ENCODE measurements at regions not wholly inside any gene's neighbourhood (a gene's known extent, or its start where the extent isn't known, plus 50 kb on each side); places are given as distances from the start of the nearest gene placed in this dataset.
"Not testable (repeated sequence)": the region's sequence is repeated elsewhere in the genome, so short reads cannot be mapped to it uniquely, and the experiment has no call there.

DNA sequence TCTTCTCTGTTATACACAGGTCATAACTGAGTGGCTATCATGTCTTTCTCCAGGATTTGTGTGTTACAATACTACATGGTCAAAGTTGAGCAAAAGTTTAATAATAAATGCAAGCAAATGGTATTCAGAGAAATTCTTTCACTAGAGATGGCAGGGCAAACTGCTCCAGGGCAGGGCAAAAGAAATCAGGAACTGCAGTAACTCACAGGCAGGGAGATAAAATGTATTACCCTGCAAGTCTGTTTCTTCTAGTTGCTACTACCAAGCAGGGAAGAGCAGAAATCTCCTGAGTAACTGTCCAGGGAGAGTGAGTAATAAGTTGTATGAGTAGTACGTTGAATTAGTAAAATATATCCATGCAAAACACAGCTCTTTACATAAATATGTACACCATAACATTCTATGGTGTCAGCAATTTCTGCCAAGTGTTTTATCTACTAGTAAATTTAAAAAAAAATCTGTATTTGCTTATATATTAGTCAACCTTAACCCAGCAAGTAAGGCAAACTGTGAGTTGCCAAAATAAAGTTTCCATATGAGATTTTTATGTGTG, 404.1 kb downstream of the ZEB2 start:
- Histone ChIP-seq H3K4me3 (ENCODE audit: low read depth, low read length) (no peak overlapping the region), H3K27me3 (ENCODE audit: control insufficient read depth, insufficient read depth, low read length) (no peaks in the 10 kb centered on the region), H3K36me3 (ENCODE audit: control insufficient read depth, insufficient read depth, low read length) (no peaks in the 10 kb centered on the region)
- TF ChIP-seq, protein P1, sequence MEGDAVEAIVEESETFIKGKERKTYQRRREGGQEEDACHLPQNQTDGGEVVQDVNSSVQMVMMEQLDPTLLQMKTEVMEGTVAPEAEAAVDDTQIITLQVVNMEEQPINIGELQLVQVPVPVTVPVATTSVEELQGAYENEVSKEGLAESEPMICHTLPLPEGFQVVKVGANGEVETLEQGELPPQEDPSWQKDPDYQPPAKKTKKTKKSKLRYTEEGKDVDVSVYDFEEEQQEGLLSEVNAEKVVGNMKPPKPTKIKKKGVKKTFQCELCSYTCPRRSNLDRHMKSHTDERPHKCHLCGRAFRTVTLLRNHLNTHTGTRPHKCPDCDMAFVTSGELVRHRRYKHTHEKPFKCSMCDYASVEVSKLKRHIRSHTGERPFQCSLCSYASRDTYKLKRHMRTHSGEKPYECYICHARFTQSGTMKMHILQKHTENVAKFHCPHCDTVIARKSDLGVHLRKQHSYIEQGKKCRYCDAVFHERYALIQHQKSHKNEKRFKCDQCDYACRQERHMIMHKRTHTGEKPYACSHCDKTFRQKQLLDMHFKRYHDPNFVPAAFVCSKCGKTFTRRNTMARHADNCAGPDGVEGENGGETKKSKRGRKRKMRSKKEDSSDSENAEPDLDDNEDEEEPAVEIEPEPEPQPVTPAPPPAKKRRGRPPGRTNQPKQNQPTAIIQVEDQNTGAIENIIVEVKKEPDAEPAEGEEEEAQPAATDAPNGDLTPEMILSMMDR (IDR thresholded peaks at IDR 0.05; ENCODE audit: insufficient read depth, low read length, poor library complexity, severe bottlenecking), result no peak
- DNase-seq (ENCODE audit: low read depth), result no peak

DNA sequence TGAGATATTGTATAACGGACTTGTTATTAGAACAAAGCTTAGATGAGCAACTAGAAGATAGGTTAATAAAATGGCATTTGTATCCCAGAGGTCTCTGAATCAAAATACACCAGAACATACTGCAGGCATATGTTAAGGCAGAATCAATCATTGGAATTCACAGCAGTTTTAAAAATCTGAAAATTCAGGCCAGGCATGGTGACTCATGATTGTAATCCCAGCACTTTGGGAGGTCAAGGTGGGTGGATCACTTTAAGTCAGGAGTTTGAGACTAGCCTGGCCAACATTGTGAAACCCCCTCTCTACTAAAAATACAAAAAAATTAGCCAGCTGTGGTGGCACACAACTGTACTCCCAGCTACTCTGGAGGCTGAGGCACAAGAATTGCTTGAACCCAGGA, 405.2 kb downstream of the ZEB2 start:
- Histone ChIP-seq H3K36me3 (ENCODE audit: control insufficient read depth, insufficient read depth, low read length) (no peaks in the 10 kb centered on the region), H3K4me3 (ENCODE audit: low read depth, low read length) (no peak overlapping the region)
- DNase-seq (ENCODE audit: low read depth), result no peak

DNA sequence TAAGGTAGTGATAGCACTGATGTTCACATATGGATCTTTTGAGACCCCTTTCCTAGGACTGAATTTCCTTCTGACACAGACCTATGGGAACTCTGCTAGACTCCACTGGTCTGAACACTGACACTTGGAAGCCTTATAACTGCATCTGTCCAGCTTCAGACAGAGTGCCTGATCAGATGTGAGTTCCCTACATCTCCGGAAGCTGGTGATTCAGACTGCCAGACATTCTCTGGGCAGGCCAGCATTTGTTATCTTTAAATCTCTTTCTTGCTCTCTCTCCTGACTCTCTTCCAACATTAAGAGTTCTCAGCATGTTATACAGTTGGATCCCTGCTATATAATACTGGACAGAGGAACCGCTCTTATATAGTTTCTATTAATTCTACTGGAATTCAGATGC, 408.5 kb downstream of the ZEB2 start:
- H3K36me3 ChIP-seq (ENCODE audit: control insufficient read depth, insufficient read depth, low read length), result no peaks in the 10 kb centered on the region
- no peak overlapping the region for H3K4me3 ChIP-seq (ENCODE audit: low read depth, low read length)
- DNase-seq (ENCODE audit: low read depth), result no peak
- H3K27me3 ChIP-seq (ENCODE audit: control insufficient read depth, insufficient read depth, low read length), result no peaks in the 10 kb centered on the region
- TF ChIP-seq, protein P1 (IDR thresholded peaks at IDR 0.05; ENCODE audit: insufficient read depth, low read length, poor library complexity, severe bottlenecking), result no peak

More for the DNA sequence above, 405.2 kb downstream of the ZEB2 start:
- TF ChIP-seq, protein P1 (IDR thresholded peaks at IDR 0.05; ENCODE audit: insufficient read depth, low read length, poor library complexity, severe bottlenecking), result no peak
- H3K27me3 ChIP-seq (ENCODE audit: control insufficient read depth, insufficient read depth, low read length), result no peaks in the 10 kb centered on the region

DNA sequence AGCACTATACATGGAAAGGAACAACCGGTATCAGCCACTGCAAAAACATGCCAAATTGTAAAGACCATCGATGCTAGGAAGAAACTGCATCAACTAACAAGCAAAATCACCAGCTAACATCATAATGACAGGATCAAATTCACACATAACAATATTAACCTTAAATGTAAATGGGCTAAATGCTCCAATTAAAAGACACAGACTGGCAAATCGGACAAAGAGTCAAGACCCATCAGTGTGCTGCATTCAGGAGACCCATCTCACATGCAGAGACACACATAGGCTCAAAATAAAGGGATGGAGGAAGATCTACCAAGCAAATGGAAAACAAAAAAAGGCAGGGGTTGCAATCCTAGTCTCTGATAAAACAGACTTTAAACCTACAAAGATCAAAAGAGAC, 413.8 kb downstream of the ZEB2 start:
- DNase-seq (ENCODE audit: low read depth); H3K4me3 ChIP-seq (ENCODE audit: low read depth, low read length); H3K27me3 ChIP-seq (ENCODE audit: control insufficient read depth, insufficient read depth, low read length); H3K36me3 ChIP-seq (ENCODE audit: control insufficient read depth, insufficient read depth, low read length): not testable (repeated sequence)

DNA sequence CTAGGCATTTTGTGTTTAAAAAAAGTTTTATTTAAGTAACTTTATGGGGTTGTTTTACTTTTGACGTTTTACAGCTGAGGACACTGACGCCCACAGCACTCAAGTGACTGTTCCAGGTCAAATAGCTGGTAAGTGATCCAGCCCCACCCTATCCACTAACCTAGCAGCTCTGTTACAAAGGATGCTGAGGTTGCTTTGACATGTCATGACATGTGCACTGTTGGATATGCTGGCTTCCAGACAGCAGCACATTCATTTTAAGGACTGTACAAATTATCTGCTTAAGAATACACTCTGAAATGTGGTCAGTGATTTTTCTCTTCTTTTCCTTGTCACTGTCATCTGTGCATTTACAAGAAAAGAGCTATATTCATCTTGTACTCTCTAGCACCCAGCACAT, 417.5 kb downstream of the ZEB2 start:
- Histone ChIP-seq H3K36me3 (ENCODE audit: control insufficient read depth, insufficient read depth, low read length) (no peaks in the 10 kb centered on the region), H3K27me3 (ENCODE audit: control insufficient read depth, insufficient read depth, low read length) (no peaks in the 10 kb centered on the region), H3K4me3 (ENCODE audit: low read depth, low read length) (no peak overlapping the region)
- DNase-seq (ENCODE audit: low read depth), result no peak
- TF ChIP-seq, protein P1 (IDR thresholded peaks at IDR 0.05; ENCODE audit: insufficient read depth, low read length, poor library complexity, severe bottlenecking), result no peak

DNA sequence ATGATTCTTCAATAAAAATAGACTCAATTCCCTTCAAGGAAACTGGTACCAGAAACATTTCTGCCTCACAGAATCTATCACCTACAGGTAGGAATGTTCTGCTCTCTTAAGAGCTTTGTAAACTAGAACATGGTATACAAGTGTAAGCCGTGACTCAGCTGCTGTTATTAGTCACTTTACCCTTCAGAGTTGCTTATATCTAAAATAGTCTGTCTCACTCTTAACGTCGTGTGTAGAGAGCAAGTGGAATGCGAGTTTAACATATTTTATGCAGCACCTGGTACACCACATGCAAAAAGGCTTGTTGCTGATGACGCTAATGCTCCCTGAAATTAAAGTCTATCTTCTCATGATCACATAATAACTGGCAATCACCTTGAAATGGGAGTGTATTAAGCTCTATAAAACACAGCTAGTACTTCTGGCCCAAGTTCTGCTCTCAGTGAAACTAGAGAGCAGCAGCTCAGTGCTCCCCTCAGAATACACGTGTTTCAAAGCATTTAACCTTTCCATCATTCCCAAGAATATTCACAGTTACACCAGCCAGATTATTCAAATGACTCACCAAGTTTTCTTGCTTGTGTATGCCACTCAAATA, 420.0 kb downstream of the ZEB2 start:
- H3K36me3 ChIP-seq (ENCODE audit: control insufficient read depth, insufficient read depth, low read length), result no peaks in the 10 kb centered on the region
- H3K4me3 ChIP-seq (ENCODE audit: low read depth, low read length), result no peak overlapping the region
- no peaks in the 10 kb centered on the region for H3K27me3 ChIP-seq (ENCODE audit: control insufficient read depth, insufficient read depth, low read length)
- DNase-seq (ENCODE audit: low read depth), result peak; percentile 77
- TF ChIP-seq, protein P1 (IDR thresholded peaks at IDR 0.05; ENCODE audit: insufficient read depth, low read length, poor library complexity, severe bottlenecking), result peak; percentile 44
